NB4 (cell line): ENCODE measurements at regions not wholly inside any gene's neighbourhood (a gene's known extent, or its start where the extent isn't known, plus 50 kb on each side); places are given as distances from the start of the nearest gene placed in this dataset.

Experiments used
- DNase-seq: peaks from one replicate; pipeline ENCODE4 v3.0.0; 2010; ENCODE audit warnings: low read depth
- H3K4me3 ChIP-seq: one replicate; pipeline ENCODE4 v1.5.1; 2011; ENCODE audit warnings: mild to moderate bottlenecking, low read depth, low read length, moderate library complexity
- MYC ChIP-seq: IDR thresholded peaks from 2 replicates; pipeline ENCODE4 v1.6.1; 2011; ENCODE audit warnings: low read depth, low read length
- POLR2A ChIP-seq: IDR thresholded peaks from 2 replicates; pipeline ENCODE4 v1.6.1; 2011; ENCODE audit warnings: mild to moderate bottlenecking; ENCODE audit not compliant: insufficient read length; ENCODE audit errors: extremely low read depth
- TF ChIP-seq, protein P1 (sequence below): IDR thresholded peaks from 2 replicates; pipeline ENCODE4 v1.6.1; 2011; ENCODE audit warnings: low read depth, low read length
- TF ChIP-seq, protein P2 (sequence below): IDR thresholded peaks from one replicate; pipeline ENCODE4 v1.5.1; 2012; ENCODE audit warnings: low read depth, low read length

DNA sequence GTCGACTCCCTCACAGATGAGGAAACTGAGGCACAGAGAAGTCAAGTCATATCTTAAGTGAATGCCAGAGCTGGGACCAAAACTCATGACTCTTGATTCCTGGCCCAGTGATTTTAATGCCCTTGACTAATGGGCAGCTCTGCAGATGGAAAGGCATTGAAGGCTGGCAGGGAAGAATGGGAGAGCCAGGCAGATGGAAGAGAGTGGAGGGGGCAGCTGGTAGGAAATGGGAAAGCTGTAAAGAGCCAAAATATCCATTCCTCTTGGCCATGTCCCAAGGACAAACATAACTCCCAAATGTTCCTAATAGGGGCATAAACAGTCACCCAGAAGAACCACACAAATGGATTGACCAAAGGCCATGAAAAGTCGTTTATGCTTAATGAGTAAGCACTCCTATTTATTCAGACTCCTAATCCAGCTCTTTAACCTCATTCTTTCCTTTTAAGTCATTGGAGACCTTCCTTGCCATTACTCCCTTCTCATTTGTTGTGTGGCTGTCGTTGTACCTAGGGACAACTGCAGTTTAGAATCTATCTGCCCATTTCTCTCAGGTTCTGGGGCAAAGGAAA is 330.5 kb upstream of the ROPN1 start:
- DNase-seq, result no peak
- no peak overlapping the region for H3K4me3 ChIP-seq
- no peak for TF ChIP-seq MYC
- TF ChIP-seq, protein P1, sequence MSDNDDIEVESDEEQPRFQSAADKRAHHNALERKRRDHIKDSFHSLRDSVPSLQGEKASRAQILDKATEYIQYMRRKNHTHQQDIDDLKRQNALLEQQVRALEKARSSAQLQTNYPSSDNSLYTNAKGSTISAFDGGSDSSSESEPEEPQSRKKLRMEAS, result no peak
- TF ChIP-seq, protein P2, sequence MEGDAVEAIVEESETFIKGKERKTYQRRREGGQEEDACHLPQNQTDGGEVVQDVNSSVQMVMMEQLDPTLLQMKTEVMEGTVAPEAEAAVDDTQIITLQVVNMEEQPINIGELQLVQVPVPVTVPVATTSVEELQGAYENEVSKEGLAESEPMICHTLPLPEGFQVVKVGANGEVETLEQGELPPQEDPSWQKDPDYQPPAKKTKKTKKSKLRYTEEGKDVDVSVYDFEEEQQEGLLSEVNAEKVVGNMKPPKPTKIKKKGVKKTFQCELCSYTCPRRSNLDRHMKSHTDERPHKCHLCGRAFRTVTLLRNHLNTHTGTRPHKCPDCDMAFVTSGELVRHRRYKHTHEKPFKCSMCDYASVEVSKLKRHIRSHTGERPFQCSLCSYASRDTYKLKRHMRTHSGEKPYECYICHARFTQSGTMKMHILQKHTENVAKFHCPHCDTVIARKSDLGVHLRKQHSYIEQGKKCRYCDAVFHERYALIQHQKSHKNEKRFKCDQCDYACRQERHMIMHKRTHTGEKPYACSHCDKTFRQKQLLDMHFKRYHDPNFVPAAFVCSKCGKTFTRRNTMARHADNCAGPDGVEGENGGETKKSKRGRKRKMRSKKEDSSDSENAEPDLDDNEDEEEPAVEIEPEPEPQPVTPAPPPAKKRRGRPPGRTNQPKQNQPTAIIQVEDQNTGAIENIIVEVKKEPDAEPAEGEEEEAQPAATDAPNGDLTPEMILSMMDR, result no peak
- TF ChIP-seq POLR2A, result no peak

DNA sequence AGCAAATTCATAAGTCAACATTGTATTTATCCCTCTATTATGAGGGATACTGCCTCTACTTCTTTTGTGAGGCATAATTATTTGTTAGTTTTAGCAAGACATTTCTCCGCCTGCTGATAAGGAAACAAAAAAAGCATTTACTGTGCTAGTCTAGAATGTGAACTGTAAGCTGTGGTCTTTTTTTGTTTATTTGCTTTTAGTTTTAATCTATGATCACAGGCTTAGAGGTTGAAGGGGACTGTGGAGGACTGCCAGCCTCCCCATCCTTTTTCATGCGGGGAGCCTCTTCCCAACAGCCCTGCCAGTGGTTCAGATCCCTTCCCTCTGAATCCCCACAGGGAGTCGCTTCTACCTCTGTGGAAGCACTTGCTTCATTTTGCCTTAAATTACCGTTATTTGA is 331.0 kb upstream of the ROPN1 start:
- no peak overlapping the region for H3K4me3 ChIP-seq
- no peak for DNase-seq
- TF ChIP-seq, protein P2, result no peak
- TF ChIP-seq, protein P1, result no peak
- TF ChIP-seq MYC, result no peak
- no peak for TF ChIP-seq POLR2A

DNA sequence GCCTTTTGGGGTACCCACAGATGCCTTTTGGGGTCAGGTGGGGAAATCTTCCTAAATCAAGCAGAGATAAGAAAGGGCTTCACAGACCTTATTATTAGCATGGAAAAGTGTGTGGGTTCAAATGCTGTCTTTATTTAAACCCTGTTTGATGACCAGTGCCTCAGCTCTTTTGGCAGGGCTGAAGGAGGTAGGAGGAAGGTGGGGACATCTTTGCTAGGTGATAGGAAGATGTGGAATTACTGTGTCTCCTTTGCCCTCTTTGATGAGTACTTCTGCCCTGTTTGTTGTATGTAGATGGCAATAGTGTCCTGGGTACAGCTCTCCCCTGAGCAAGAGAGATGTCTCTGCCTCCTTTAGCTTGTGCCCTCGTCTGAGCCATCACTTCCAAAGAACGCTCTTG is 333.3 kb upstream of the ROPN1 start:
- no peak for DNase-seq
- TF ChIP-seq MYC (no peak), POLR2A (no peak)
- TF ChIP-seq, protein P2, result no peak
- TF ChIP-seq, protein P1, result no peak
- H3K4me3 ChIP-seq, result no peak overlapping the region

DNA sequence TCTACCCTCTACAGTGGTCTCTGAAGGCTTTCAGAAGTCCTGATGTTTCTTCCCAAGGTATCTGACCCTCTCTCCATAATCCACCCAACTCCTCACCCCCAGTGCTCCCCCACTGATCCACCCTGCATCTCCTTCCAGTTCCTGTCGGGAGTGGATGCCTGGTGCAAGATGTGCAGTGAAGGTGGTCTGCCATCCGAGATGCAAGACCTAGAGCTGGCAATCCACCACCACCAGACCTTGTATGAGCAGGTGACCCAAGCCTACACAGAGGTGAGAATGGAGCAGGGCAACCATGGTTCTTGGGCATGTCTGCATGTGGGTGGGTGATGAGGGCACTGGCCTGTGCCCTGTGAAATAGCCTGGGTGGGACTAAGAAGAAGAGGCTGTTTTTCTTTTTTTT is 337.8 kb upstream of the ROPN1 start:
- no peak overlapping the region for H3K4me3 ChIP-seq
- TF ChIP-seq POLR2A (no peak), MYC (no peak)
- TF ChIP-seq, protein P2, result no peak
- TF ChIP-seq, protein P1, result no peak
- DNase-seq, result no peak

DNA sequence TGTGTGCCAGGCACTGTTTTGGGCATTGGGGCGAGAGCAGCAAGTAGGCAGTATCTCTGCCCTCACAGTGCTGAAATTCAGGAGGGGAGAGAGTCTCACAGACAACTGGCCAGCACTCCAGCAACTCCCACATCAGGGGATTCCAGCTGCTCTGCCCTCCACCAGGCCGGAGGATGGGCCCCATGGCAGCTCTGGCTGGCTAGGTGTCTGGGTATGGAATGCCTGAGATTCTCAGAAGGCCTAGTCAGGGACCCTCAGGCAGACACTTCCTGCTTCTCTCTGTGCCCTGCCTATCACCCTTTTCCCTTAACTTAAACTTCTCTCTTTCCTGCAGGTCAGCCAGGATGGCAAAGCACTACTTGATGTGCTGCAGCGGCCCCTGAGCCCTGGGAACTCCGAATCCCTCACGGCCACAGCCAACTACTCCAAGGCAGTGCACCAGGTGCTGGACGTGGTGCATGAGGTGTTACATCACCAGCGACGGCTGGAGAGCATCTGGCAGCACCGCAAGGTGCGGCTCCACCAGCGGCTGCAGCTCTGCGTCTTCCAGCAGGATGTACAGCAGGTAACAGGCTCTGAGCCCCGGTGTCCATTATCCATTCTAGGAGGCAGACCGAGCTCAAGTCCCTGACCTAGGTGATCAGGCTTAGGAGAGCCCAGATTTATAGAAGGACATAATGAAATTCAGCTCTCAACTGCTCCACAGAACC is 342.2 kb upstream of the ROPN1 start:
- TF ChIP-seq, protein P1, result no peak
- TF ChIP-seq MYC (no peak), POLR2A (no peak)
- TF ChIP-seq, protein P2, result no peak
- DNase-seq, result no peak
- H3K4me3 ChIP-seq, result no peak overlapping the region
